ENCODE measurements at regions not wholly inside any gene's neighbourhood (a gene's known extent, or its start where the extent isn't known, plus 50 kb on each side); places are given as distances from the start of the nearest gene placed in this dataset.

GRCh38 chr6:120954111-120954510 lies 380.2 kb downstream of the TBC1D32 start:
- Histone ChIP-seq H3K27me3 (ENCODE audit: insufficient read depth, low read depth, low read length) (no peaks in the 10 kb centered on the region), H3K36me3 (ENCODE audit: insufficient read depth, low read length) (no peaks in the 10 kb centered on the region), H3K27ac (ENCODE audit: low read length) (no peak overlapping the region), H3K4me2 (ENCODE audit: low read length) (no peak overlapping the region), H4K20me1 (ENCODE audit: insufficient read depth) (no peaks in the 10 kb centered on the region), H3K4me3 (ENCODE audit: low read length) (no peak overlapping the region), H3K79me2 (replicated peaks; ENCODE audit: insufficient read depth, low read length) (no peaks in the 10 kb centered on the region), H3K9me3 (ENCODE audit: low read length) (no peaks in the 10 kb centered on the region), H3K9me2 (ENCODE audit: insufficient read depth, low read length) (no peaks in the 10 kb centered on the region), H3F3A (ENCODE audit: insufficient read depth, low read length, poor library complexity, severe bottlenecking) (no peaks in the 10 kb centered on the region), H2AFZ (ENCODE audit: low read depth, low read length) (no peak overlapping the region), H3K9ac (ENCODE audit: low read length) (no peak overlapping the region)
- no peak for TF ChIP-seq POLR2AphosphoS5 (IDR thresholded peaks at IDR 0.05)
- no peak for TF ChIP-seq EZH2 (IDR thresholded peaks at IDR 0.05; ENCODE audit: borderline replicate concordance, insufficient read depth, low read length, poor library complexity, severe bottlenecking)
- TF ChIP-seq TAF1 (IDR thresholded peaks at IDR 0.05; ENCODE audit: low read depth) = no peak
- no peak for TF ChIP-seq REST (IDR thresholded peaks at IDR 0.05; ENCODE audit: borderline replicate concordance)
- no peak for TF ChIP-seq SMC3 (conservative IDR thresholded peaks at IDR 0.05; ENCODE audit: poor library complexity)
- no peak for TF ChIP-seq MXI1 (conservative IDR thresholded peaks at IDR 0.05; ENCODE audit: poor library complexity, severe bottlenecking)
- TF ChIP-seq RAD21 (conservative IDR thresholded peaks at IDR 0.05) = no peak
- TF ChIP-seq EP300 (conservative IDR thresholded peaks at IDR 0.05; ENCODE audit: poor library complexity, severe bottlenecking) = no peak
- TF ChIP-seq CTCF (IDR thresholded peaks at IDR 0.05; ENCODE audit: poor library complexity, severe bottlenecking) = no peak

- no peaks in the 10 kb centered on the region for H3K79me2 ChIP-seq (replicated peaks; ENCODE audit: insufficient read depth, low read length)
- H3K36me3 ChIP-seq (ENCODE audit: insufficient read depth, low read length) = no peaks in the 10 kb centered on the region
- H3K4me2 ChIP-seq (ENCODE audit: low read length) = no peak overlapping the region
- no peak overlapping the region for H2AFZ ChIP-seq (ENCODE audit: low read depth, low read length)
- H3K9me3 ChIP-seq (ENCODE audit: low read length) = no peaks in the 10 kb centered on the region
- H3F3A ChIP-seq (ENCODE audit: insufficient read depth, low read length, poor library complexity, severe bottlenecking) = no peaks in the 10 kb centered on the region
- no peak overlapping the region for H3K9ac ChIP-seq (ENCODE audit: low read length)
- H3K4me3 ChIP-seq (ENCODE audit: low read length) = no peak overlapping the region
- H3K27ac ChIP-seq (ENCODE audit: low read length) = no peak overlapping the region
- no peaks in the 10 kb centered on the region for H3K9me2 ChIP-seq (ENCODE audit: insufficient read depth, low read length)
- TF ChIP-seq CTCF (IDR thresholded peaks at IDR 0.05; ENCODE audit: poor library complexity, severe bottlenecking) = no peak
- no peak for TF ChIP-seq EZH2 (IDR thresholded peaks at IDR 0.05; ENCODE audit: borderline replicate concordance, insufficient read depth, low read length, poor library complexity, severe bottlenecking)
- TF ChIP-seq REST (IDR thresholded peaks at IDR 0.05; ENCODE audit: borderline replicate concordance) = no peak
- TF ChIP-seq POLR2AphosphoS5 (IDR thresholded peaks at IDR 0.05) = no peak
- TF ChIP-seq TAF1 (IDR thresholded peaks at IDR 0.05; ENCODE audit: low read depth) = no peak
- TF ChIP-seq SMC3 (conservative IDR thresholded peaks at IDR 0.05; ENCODE audit: poor library complexity) = no peak
- no peak for TF ChIP-seq EP300 (conservative IDR thresholded peaks at IDR 0.05; ENCODE audit: poor library complexity, severe bottlenecking)
- no peak for TF ChIP-seq RAD21 (conservative IDR thresholded peaks at IDR 0.05)
- no peak for TF ChIP-seq MXI1 (conservative IDR thresholded peaks at IDR 0.05; ENCODE audit: poor library complexity, severe bottlenecking)
- H4K20me1 ChIP-seq (ENCODE audit: insufficient read depth) = no peaks in the 10 kb centered on the region
- H3K27me3 ChIP-seq (ENCODE audit: insufficient read depth, low read depth, low read length) = no peaks in the 10 kb centered on the region
Measured at GRCh38 chr6:120951258-120951657, 383.0 kb downstream of the TBC1D32 start.

All from neural cell (in vitro differentiated cells).